ENCODE measurements at regions not wholly inside any gene's neighbourhood (a gene's known extent, or its start where the extent isn't known, plus 50 kb on each side); places are given as distances from the start of the nearest gene placed in this dataset.

DNA sequence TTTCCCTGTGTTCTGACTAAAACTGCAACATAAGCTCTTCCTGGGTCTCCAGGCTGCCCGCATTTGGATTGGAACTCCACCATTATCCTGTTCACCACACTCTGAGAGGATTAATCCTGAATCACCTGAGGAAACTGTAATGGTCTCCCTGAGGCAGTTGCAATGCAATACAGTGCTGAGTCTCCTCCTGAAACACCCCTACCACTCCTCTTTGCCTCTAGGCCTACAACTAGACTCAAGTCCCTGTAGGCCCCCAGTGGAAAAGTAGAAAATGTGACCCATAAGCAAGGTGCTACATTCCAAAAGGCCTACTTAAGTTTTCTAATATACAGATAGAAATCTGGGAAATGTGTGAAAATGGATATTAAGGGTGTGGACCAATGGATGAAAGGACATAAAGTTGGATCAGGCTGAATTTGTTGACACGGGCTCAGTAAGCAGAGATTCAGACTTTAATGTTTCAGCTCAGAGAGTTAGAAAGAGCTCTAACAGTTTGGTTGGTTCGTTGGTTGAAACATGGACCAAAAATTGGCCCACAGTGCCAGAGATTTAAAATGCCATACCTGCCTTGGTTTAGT, 222.3 kb upstream of the ZC3H15 start:
- H3K27me3 ChIP-seq (ENCODE audit: insufficient read depth, low read length, poor library complexity, severe bottlenecking), result no peaks in the 10 kb centered on the region
- no peaks in the 10 kb centered on the region for H3K36me3 ChIP-seq (ENCODE audit: insufficient read depth, low read length)
- Mint-ChIP-seq H3K27ac (no peak overlapping the region), H3K9me3 (peaks cover 14 to 52% (median 32%) of the 10 kb centered on the region in 5 donors), H3K27me3 (no peaks in the 10 kb centered on the region), H3K36me3 (peaks cover 0 to 35% (median under 1%) of the 10 kb centered on the region in 3 donors), H3K4me3 (no peak overlapping the region), H3K4me1 (no peaks in the 10 kb centered on the region)
- no peaks in the 10 kb centered on the region for H3K9me3 ChIP-seq (ENCODE audit: low read length)
- no peak overlapping the region for H3K4me3 ChIP-seq (ENCODE audit: low read length)
- POLR2A ChIA-PET, result no interaction called here
- H3K27ac ChIP-seq (ENCODE audit: low read depth, low read length), result no peak overlapping the region
- CTCF ChIA-PET, result no interaction called here
- no peaks in the 10 kb centered on the region for H3K4me1 ChIP-seq (ENCODE audit: insufficient read depth, low read length)
- no peak for DNase-seq

DNA sequence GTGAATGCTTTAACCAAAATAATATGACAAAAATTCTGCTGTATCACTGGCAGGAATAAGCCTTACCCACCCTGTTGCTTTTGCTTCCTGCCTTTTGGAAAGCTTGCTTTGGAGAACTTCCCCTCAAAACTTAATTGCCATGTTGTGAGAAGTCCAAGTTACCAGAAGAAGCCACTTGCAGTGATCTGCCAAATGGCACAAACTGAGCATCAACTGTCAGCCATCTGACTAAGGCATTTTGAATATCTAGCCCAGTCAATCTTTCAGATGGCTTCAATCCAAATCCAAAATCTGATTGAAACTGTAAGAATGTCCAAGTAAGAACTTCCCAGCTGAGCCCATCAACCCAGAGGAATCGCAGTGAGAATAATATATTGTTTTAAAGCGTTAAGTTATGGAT, 216.5 kb upstream of the ZC3H15 start:
- Histone ChIP-seq H3K4me3 (ENCODE audit: low read length) (no peak overlapping the region), H3K27ac (ENCODE audit: low read depth, low read length) (no peak overlapping the region), H3K36me3 (ENCODE audit: insufficient read depth, low read length) (no peaks in the 10 kb centered on the region), H3K9me3 (ENCODE audit: low read length) (peaks cover 3% of the 10 kb centered on the region), H3K4me1 (ENCODE audit: insufficient read depth, low read length) (no peaks in the 10 kb centered on the region), H3K27me3 (ENCODE audit: insufficient read depth, low read length, poor library complexity, severe bottlenecking) (no peaks in the 10 kb centered on the region)
- DNase-seq, result no peak
- Mint-ChIP-seq H3K9me3 (peaks cover 15 to 51% (median 31%) of the 10 kb centered on the region in 5 donors), H3K4me1 (no peaks in the 10 kb centered on the region), H3K27me3 (no peaks in the 10 kb centered on the region), H3K27ac (no peak overlapping the region), H3K4me3 (no peak overlapping the region), H3K36me3 (peaks cover 5 to 52% (median 10%) of the 10 kb centered on the region in 3 donors)
- POLR2A ChIA-PET, result no interaction called here
- CTCF ChIA-PET, result no interaction called here

DNA sequence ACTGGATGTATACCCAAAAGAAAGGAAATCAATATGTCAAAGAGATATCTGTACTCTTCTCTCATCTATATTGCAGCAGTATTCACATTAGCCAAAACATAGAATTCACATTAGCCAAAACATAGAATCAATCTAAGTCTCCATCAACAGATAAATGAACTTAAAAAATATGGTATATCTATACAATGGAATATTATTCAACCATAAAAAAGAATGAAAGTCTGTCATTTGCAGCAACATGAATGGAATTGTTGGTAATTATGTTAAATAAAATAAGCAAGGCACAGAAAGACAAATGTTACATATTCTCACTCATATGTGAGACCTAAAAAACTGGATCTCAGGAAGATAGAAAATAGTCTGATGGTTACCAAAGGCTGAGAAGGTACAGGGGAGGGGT, 212.1 kb upstream of the ZC3H15 start:
- H3K9me3 ChIP-seq (ENCODE audit: low read length), result peaks cover 3% of the 10 kb centered on the region
- Mint-ChIP-seq H3K27ac (no peak overlapping the region), H3K9me3 (peaks cover 13 to 40% (median 15%) of the 10 kb centered on the region in 5 donors), H3K27me3 (no peaks in the 10 kb centered on the region), H3K4me3 (no peak overlapping the region), H3K36me3 (peaks cover 4 to 44% (median 13%) of the 10 kb centered on the region in 3 donors), H3K4me1 (no peaks in the 10 kb centered on the region)
- H3K4me1 ChIP-seq (ENCODE audit: insufficient read depth, low read length), result no peaks in the 10 kb centered on the region
- ChIA-PET POLR2A (no interaction called here), CTCF (no interaction called here)
- H3K27ac ChIP-seq (ENCODE audit: low read depth, low read length), result no peak overlapping the region
- no peaks in the 10 kb centered on the region for H3K36me3 ChIP-seq (ENCODE audit: insufficient read depth, low read length)
- H3K27me3 ChIP-seq (ENCODE audit: insufficient read depth, low read length, poor library complexity, severe bottlenecking), result no peaks in the 10 kb centered on the region
- no peak for DNase-seq
- H3K4me3 ChIP-seq (ENCODE audit: low read length), result no peak overlapping the region

DNA sequence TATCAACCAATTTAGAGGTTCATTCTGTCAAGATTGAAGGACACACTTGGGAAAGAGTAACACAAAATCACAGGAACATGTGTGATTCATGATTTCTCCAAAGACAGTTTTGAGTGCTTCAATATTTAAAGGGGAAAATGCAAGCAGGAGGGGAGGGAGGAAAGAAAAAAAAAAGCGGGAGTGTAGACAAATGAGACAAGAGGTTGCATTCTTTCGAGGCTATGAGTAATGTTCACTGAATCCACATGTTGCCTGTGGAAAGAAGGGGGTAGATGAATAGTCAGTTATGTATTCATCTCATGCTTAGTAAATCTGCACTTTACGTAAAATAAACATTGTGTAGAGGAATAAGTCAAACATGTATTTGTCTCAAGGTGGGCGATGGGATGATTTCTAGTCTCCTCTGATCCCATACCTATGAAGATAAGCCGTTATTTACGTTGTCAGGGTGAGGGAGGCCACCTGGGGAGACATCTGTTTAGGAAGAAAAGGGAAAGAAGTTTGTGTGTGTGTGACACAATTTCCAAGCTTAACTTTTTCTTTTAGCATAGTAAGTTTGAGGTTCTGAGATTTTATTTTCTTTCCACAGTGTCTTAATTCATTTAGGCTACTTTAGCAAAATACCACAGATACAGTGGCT, 211.0 kb upstream of the ZC3H15 start:
- ChIA-PET POLR2A (no interaction called here), CTCF (no interaction called here)
- H3K9me3 Mint-ChIP-seq, result peaks cover 14 to 48% (median 16%) of the 10 kb centered on the region in 5 donors

DNA sequence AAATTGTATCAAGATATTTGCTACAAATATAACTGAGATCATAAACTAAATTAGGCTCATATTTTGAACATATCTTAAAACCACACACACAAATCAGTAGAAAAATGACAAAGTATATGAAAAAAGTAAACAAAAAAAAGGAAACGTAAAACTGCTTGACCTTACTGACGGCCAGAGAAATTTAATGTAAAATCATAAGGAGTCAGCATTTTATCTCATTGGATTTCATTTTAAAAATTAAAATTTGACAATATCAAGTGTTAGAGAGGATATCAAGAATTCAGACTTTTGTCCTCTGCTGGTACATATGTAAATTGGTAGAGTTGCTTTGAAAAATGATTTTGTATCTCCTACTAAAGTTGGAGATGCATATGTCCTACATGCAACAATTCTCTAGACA, 209.2 kb upstream of the ZC3H15 start:
- POLR2A ChIA-PET, result no interaction called here

More for the DNA sequence above, 211.0 kb upstream of the ZC3H15 start:
- Mint-ChIP-seq H3K27ac (no peak overlapping the region), H3K4me3 (no peak overlapping the region), H3K27me3 (no peaks in the 10 kb centered on the region), H3K4me1 (no peaks in the 10 kb centered on the region), H3K36me3 (peaks cover 4 to 34% (median 13%) of the 10 kb centered on the region in 3 donors)
- Histone ChIP-seq H3K9me3 (ENCODE audit: low read length) (peaks cover 3% of the 10 kb centered on the region), H3K4me3 (ENCODE audit: low read length) (no peak overlapping the region), H3K27ac (ENCODE audit: low read depth, low read length) (no peak overlapping the region), H3K27me3 (ENCODE audit: insufficient read depth, low read length, poor library complexity, severe bottlenecking) (no peaks in the 10 kb centered on the region), H3K4me1 (ENCODE audit: insufficient read depth, low read length) (no peaks in the 10 kb centered on the region), H3K36me3 (ENCODE audit: insufficient read depth, low read length) (no peaks in the 10 kb centered on the region)
- DNase-seq, result no peak

DNA sequence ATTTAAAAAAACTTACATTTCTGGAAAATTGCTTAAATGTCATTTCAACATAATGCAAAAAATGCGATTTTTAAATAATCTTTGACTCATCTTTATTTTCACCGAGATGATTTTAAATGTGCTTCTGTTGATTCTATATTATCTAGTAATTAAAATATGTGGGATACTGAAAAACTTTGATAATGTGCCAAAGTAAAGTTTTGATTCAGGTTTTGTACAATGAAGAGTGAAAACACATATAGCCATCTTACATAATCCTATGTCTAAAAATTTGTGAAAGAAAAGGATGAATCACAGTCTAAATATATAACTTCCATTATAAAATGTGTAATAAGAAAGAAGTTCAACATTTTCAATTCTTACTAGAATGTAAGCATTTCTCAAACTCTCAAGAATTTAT, 204.3 kb upstream of the ZC3H15 start:
- no peaks in the 10 kb centered on the region for H3K4me1 Mint-ChIP-seq
- CTCF ChIA-PET, result no interaction called here
- H3K27ac ChIP-seq (ENCODE audit: low read depth, low read length), result no peak overlapping the region
- no peak overlapping the region for H3K4me3 ChIP-seq (ENCODE audit: low read length)
- peaks cover 0 to 9% (median 0%) of the 10 kb centered on the region in 3 donors for H3K36me3 Mint-ChIP-seq
- H3K9me3 ChIP-seq (ENCODE audit: low read length), result no peaks in the 10 kb centered on the region
- no peak overlapping the region for H3K4me3 Mint-ChIP-seq
- no peaks in the 10 kb centered on the region for H3K36me3 ChIP-seq (ENCODE audit: insufficient read depth, low read length)
- H3K27me3 Mint-ChIP-seq, result no peaks in the 10 kb centered on the region
- H3K4me1 ChIP-seq (ENCODE audit: insufficient read depth, low read length), result no peaks in the 10 kb centered on the region
- H3K9me3 Mint-ChIP-seq, result peaks cover 5 to 36% (median 15%) of the 10 kb centered on the region in 5 donors
- POLR2A ChIA-PET, result no interaction called here
- no peak overlapping the region for H3K27ac Mint-ChIP-seq
- DNase-seq, result no peak
- no peaks in the 10 kb centered on the region for H3K27me3 ChIP-seq (ENCODE audit: insufficient read depth, low read length, poor library complexity, severe bottlenecking)

More for the DNA sequence above, 209.2 kb upstream of the ZC3H15 start:
- Histone ChIP-seq H3K4me3 (ENCODE audit: low read length) (no peak overlapping the region), H3K27ac (ENCODE audit: low read depth, low read length) (no peak overlapping the region), H3K27me3 (ENCODE audit: insufficient read depth, low read length, poor library complexity, severe bottlenecking) (no peaks in the 10 kb centered on the region), H3K36me3 (ENCODE audit: insufficient read depth, low read length) (no peaks in the 10 kb centered on the region), H3K4me1 (ENCODE audit: insufficient read depth, low read length) (no peaks in the 10 kb centered on the region), H3K9me3 (ENCODE audit: low read length) (peaks cover 3% of the 10 kb centered on the region)
- Mint-ChIP-seq H3K27ac (no peak overlapping the region), H3K36me3 (peaks cover 0 to 27% (median 10%) of the 10 kb centered on the region in 3 donors), H3K4me3 (no peak overlapping the region), H3K27me3 (no peaks in the 10 kb centered on the region), H3K4me1 (no peaks in the 10 kb centered on the region), H3K9me3 (peaks cover 19 to 64% (median 26%) of the 10 kb centered on the region in 5 donors)
- CTCF ChIA-PET, result no interaction called here
- DNase-seq, result no peak

DNA sequence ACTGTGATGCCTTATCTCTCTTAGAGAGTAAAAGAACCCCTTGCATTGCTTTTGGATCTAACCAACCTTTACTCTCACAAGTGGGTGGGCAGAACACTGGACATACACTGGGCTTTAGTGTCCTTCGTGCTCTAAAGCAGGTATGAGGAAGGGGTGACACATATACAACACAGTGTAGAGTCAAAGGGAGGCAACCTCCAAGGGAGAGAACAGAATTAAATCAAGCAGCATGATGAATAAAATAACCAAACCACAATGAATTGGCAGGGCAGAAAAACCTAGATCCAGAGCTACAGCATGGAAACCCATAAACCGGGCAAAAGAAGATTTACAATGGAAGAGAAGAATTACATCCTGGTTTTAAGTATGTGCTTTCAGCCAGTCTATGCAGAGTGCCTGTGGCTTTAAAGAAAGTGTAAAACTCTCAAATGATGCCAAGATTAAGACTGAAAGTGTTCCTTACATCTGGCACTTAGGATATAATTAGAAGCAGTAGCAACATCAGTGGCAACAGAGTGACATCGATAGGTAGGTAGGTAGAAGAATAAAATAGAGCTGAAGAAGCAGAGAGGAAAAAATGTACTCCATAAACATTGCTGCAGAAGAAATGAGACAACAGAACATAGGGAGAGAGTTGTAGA, 191.7 kb upstream of the ZC3H15 start:
- no peak overlapping the region for H3K27ac ChIP-seq (ENCODE audit: low read depth, low read length)
- Mint-ChIP-seq H3K27ac (no peak overlapping the region), H3K4me1 (no peaks in the 10 kb centered on the region), H3K36me3 (peaks cover 0 to 51% (median 3%) of the 10 kb centered on the region in 3 donors), H3K9me3 (peaks cover 2 to 21% (median 4%) of the 10 kb centered on the region in 5 donors), H3K27me3 (no peaks in the 10 kb centered on the region), H3K4me3 (no peak overlapping the region)
- H3K9me3 ChIP-seq (ENCODE audit: low read length), result no peaks in the 10 kb centered on the region
- no peaks in the 10 kb centered on the region for H3K4me1 ChIP-seq (ENCODE audit: insufficient read depth, low read length)
- H3K36me3 ChIP-seq (ENCODE audit: insufficient read depth, low read length), result no peaks in the 10 kb centered on the region
- no peak overlapping the region for H3K4me3 ChIP-seq (ENCODE audit: low read length)
- no peak for DNase-seq
- CTCF ChIA-PET, result no interaction called here
- POLR2A ChIA-PET, result no interaction called here
- H3K27me3 ChIP-seq (ENCODE audit: insufficient read depth, low read length, poor library complexity, severe bottlenecking), result no peaks in the 10 kb centered on the region

DNA sequence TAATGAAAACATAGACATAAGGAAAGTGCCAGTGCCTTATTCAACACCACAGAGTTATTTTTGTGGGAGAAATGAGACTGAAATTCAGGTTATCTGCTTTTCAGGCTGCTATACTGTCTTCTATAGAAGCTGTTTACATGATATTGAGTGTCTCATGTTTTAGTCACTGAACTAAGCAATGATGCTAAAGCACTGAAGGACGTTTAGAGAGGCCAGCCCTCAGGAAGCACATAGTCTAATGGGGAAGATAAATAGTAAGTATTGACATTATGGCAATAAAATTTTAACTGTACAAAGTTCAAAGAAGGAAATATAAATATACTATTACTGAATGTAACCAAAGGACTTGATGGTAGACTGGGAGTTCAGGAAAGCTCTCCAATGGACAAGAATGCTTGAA, 186.4 kb upstream of the ZC3H15 start:
- Histone ChIP-seq H3K27me3 (ENCODE audit: insufficient read depth, low read length, poor library complexity, severe bottlenecking) (no peaks in the 10 kb centered on the region), H3K36me3 (ENCODE audit: insufficient read depth, low read length) (no peaks in the 10 kb centered on the region), H3K9me3 (ENCODE audit: low read length) (no peaks in the 10 kb centered on the region), H3K4me1 (ENCODE audit: insufficient read depth, low read length) (no peaks in the 10 kb centered on the region), H3K27ac (ENCODE audit: low read depth, low read length) (no peak overlapping the region), H3K4me3 (ENCODE audit: low read length) (no peak overlapping the region)
- CTCF ChIA-PET, result no interaction called here
- peaks cover 0 to 57% (median 1%) of the 10 kb centered on the region in 3 donors for H3K36me3 Mint-ChIP-seq
- H3K27me3 Mint-ChIP-seq, result no peaks in the 10 kb centered on the region
- POLR2A ChIA-PET, result no interaction called here
- DNase-seq, result no peak
- H3K27ac Mint-ChIP-seq, result no peak overlapping the region
- H3K4me3 Mint-ChIP-seq, result no peak overlapping the region
- peaks cover 0 to 26% (median 6%) of the 10 kb centered on the region in 5 donors for H3K9me3 Mint-ChIP-seq
- no peaks in the 10 kb centered on the region for H3K4me1 Mint-ChIP-seq

All from CD8-positive, alpha-beta memory T cell (primary cell).